Hepatocyte (in vitro differentiated cells): ENCODE measurements at regions not wholly inside any gene's neighbourhood (a gene's known extent, or its start where the extent isn't known, plus 50 kb on each side); places are given as distances from the start of the nearest gene placed in this dataset.

Source experiments
- DNase-seq: peaks from one replicate; pipeline ENCODE4 v3.0.0-alpha.2; 2016; ENCODE audit warnings: low spot score
- H2AFZ ChIP-seq: fragments of 200-600 bp; sonication (generic); 2 replicates; pipeline ENCODE4 v1.6.0; 2016; ENCODE audit warnings: antibody characterized with exemption, mild to moderate bottlenecking
- H3K27ac ChIP-seq: fragments of 200-600 bp; sonication (generic); 2 replicates; pipeline ENCODE4 v1.5.1; 2016; ENCODE audit warnings: mild to moderate bottlenecking
- H3K27me3 ChIP-seq: fragments of 200-600 bp; sonication (generic); 2 replicates; pipeline ENCODE4 v1.6.1; 2016
- H3K36me3 ChIP-seq: fragments of 200-600 bp; sonication (generic); replicated peaks from 2 replicates; pipeline ENCODE4 v1.5.1; 2016; ENCODE audit warnings: low read depth; ENCODE audit not compliant: insufficient read depth
- H3K4me1 ChIP-seq: fragments of 200-600 bp; sonication (generic); 2 replicates; pipeline ENCODE4 v1.5.1; 2016; ENCODE audit warnings: mild to moderate bottlenecking, moderate library complexity; ENCODE audit not compliant: insufficient read depth
- H3K4me2 ChIP-seq: fragments of 200-600 bp; sonication (generic); 2 replicates; pipeline ENCODE4 v1.6.0; 2016
- H3K4me3 ChIP-seq: fragments of 200-600 bp; sonication (generic); 2 replicates; pipeline ENCODE4 v1.5.1; 2016; ENCODE audit warnings: mild to moderate bottlenecking
- H3K79me2 ChIP-seq: fragments of 200-600 bp; sonication (generic); 2 replicates; pipeline ENCODE4 v1.6.0; 2017; ENCODE audit warnings: mild to moderate bottlenecking
- H3K9me2 ChIP-seq: fragments of 200-600 bp; sonication (generic); replicated peaks from 2 replicates; pipeline ENCODE4 v1.6.0; 2017; ENCODE audit warnings: mild to moderate bottlenecking; ENCODE audit not compliant: insufficient read depth
- H3K9me3 ChIP-seq: fragments of 200-600 bp; sonication (generic); 2 replicates; pipeline ENCODE4 v1.5.1; 2016; ENCODE audit warnings: low read depth, mild to moderate bottlenecking
- H4K20me1 ChIP-seq: fragments of 200-600 bp; sonication (generic); 2 replicates; pipeline ENCODE4 v1.6.0; 2016; ENCODE audit warnings: mild to moderate bottlenecking; ENCODE audit not compliant: insufficient read depth, poor library complexity, severe bottlenecking
- EZH2 ChIP-seq: fragments of 200-600 bp; sonication (generic); IDR thresholded peaks from 2 replicates; pipeline ENCODE4 v1.6.1; 2016; ENCODE audit warnings: antibody characterized with exemption, mild to moderate bottlenecking, borderline replicate concordance
- EZH2phosphoT487 ChIP-seq: fragments of 200-600 bp; sonication (generic); IDR thresholded peaks from one replicate; pipeline ENCODE4 v1.6.1; 2018; ENCODE audit warnings: antibody characterized with exemption, mild to moderate bottlenecking, low read depth, moderate library complexity; ENCODE audit not compliant: unreplicated experiment, severe bottlenecking
- WGBS: methylation state at CpG from one replicate; pipeline ENCODE4 v1.1.6; 2016; ENCODE audit warnings: low lambda C conversion rate; ENCODE audit errors: missing lambda C conversion rate; 5-methylcytosine and 5-hydroxymethylcytosine counted together
- TF ChIP-seq, protein P1 (sequence below): fragments of 200-600 bp; sonication (generic); IDR thresholded peaks from 2 replicates; pipeline ENCODE4 v1.5.1; 2016; ENCODE audit warnings: antibody characterized with exemption, mild to moderate bottlenecking; ENCODE audit not compliant: poor library complexity

DNA sequence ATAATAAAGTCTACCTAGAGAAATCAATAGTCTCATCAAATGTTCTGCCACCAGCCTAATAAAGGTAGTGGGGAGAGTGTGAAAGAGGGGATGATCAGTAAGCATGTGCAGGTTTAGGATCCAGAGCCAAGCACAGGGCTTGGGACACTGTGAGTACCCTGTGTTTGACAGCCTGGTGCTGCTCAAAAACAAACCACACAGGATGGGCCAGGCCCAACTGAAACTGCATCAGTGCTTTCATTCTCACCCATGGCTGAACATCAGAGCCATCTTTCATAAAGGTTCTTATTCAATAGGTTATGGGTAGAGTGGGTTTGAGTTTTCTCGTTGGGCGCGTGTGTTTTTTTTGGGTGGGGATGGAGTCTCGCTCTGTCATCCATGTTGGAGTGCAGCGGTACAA lies 87.3 kb upstream of the NHSL1 start:
- Histone ChIP-seq H3K4me2 (no peak overlapping the region), H3K36me3 (no peaks in the 10 kb centered on the region), H3K4me1 (no peaks in the 10 kb centered on the region), H3K9me2 (no peaks in the 10 kb centered on the region), H3K4me3 (no peak overlapping the region), H2AFZ (no peak overlapping the region), H4K20me1 (no peaks in the 10 kb centered on the region), H3K9me3 (no peaks in the 10 kb centered on the region), H3K27me3 (no peaks in the 10 kb centered on the region), H3K79me2 (peaks cover 3% of the 10 kb centered on the region), H3K27ac (no peak overlapping the region)
- TF ChIP-seq EZH2phosphoT487 = no peak
- TF ChIP-seq, protein P1, sequence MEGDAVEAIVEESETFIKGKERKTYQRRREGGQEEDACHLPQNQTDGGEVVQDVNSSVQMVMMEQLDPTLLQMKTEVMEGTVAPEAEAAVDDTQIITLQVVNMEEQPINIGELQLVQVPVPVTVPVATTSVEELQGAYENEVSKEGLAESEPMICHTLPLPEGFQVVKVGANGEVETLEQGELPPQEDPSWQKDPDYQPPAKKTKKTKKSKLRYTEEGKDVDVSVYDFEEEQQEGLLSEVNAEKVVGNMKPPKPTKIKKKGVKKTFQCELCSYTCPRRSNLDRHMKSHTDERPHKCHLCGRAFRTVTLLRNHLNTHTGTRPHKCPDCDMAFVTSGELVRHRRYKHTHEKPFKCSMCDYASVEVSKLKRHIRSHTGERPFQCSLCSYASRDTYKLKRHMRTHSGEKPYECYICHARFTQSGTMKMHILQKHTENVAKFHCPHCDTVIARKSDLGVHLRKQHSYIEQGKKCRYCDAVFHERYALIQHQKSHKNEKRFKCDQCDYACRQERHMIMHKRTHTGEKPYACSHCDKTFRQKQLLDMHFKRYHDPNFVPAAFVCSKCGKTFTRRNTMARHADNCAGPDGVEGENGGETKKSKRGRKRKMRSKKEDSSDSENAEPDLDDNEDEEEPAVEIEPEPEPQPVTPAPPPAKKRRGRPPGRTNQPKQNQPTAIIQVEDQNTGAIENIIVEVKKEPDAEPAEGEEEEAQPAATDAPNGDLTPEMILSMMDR = no peak
- TF ChIP-seq EZH2 = no peak
- DNase-seq = no peak
- 97% methylated on average over 5 of the region's 5 CpGs for WGBS

DNA sequence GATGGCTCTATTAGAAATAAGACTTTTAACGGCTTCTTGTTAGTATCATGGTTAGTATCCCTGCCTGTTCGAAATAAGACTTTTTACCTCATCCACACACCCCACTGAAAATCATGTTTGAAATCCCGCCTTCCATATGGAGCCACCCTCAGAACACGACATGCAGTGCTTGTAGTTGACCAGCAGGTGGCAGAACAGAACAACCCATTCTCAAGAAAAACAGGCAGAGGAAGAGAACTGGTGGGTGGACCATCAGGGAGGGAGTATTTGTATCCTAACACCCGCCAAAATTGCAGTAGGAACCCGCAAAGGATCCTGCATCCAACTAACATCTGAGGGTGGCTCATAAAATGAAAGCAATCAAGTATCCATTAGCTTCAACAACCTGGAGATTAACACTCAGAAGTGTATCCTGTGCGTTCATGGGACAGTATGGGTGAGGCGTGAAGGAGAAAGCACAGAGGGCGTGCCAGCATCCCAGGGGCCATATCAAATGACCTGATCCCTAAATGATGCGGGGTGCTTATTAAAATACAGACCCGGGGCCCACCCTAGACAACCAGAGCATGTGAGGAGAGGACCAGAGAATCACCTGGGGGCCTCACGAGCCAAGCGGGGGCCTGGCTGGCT lies 89.6 kb upstream of the NHSL1 start:
- no peak overlapping the region for H3K27ac ChIP-seq
- H3K9me3 ChIP-seq = no peaks in the 10 kb centered on the region
- TF ChIP-seq, protein P1 = peak; percentile 95
- TF ChIP-seq EZH2phosphoT487 (no peak), EZH2 (no peak)
- no peak overlapping the region for H2AFZ ChIP-seq
- no peak overlapping the region for H3K4me3 ChIP-seq
- H3K36me3 ChIP-seq = no peaks in the 10 kb centered on the region
- 53% methylated on average over 13 of the region's 13 CpGs for WGBS
- no peak overlapping the region for H3K4me2 ChIP-seq
- peaks cover 3% of the 10 kb centered on the region for H3K79me2 ChIP-seq
- peaks cover 9% of the 10 kb centered on the region for H3K4me1 ChIP-seq
- H4K20me1 ChIP-seq = no peaks in the 10 kb centered on the region
- no peaks in the 10 kb centered on the region for H3K27me3 ChIP-seq
- no peaks in the 10 kb centered on the region for H3K9me2 ChIP-seq
- DNase-seq = peak; percentile 79

DNA sequence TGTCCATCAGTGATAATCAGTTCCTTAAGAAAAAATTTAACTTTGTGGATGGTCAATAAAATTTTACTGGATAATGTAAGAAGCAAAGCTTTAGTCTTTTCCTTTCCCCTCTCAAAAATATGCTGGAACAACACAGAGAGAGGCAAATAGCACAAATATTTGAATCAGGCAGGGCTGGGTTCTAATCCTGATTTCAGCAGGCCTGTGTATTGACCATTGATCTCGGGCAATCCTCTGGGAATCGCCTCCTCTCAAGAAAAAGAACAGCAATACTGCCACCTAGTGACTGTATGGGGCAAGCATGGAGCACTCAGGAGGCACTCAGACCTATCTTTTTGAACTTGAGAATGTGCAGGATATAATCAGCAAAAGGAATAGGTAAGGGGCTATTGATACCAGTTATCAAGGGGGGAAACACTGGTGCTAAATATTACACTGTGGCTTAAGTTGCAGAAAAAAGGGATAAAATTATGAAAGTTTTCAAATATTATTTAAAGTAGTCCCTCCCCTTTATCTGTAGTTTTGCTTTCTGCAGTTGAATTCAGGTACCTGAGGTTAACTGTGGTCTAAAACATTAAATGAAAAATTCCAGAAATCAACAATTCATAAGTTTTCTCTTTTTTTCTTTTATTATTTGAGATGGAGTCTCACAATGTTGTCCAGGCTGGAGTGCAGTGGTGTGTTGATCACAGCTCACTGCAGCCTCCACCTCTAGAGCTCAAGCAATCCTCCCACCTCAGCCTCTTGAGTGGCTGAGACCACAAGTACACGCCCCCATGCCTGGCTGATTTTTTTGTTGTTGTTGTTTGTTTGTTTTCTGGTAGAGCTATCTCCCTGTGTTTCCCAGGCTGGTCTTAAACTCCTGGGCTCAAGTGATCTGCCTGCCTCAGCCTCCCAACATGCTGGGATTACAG lies 91.8 kb upstream of the NHSL1 start:
- Histone ChIP-seq H3K9me3 (no peaks in the 10 kb centered on the region), H3K36me3 (no peaks in the 10 kb centered on the region), H3K4me3 (no peak overlapping the region), H3K4me1 (peaks cover 15% of the 10 kb centered on the region), H3K9me2 (no peaks in the 10 kb centered on the region), H2AFZ (no peak overlapping the region), H4K20me1 (no peaks in the 10 kb centered on the region), H3K27ac (no peak overlapping the region), H3K27me3 (no peaks in the 10 kb centered on the region), H3K4me2 (no peak overlapping the region), H3K79me2 (peaks cover 3% of the 10 kb centered on the region)
- peak; percentile 83 for DNase-seq
- TF ChIP-seq EZH2 = no peak
- TF ChIP-seq, protein P1 = peak; percentile 95
- WGBS = 23% methylated on average over 3 of the region's 3 CpGs
